ENCODE measurements at regions not wholly inside any gene's neighbourhood (a gene's known extent, or its start where the extent isn't known, plus 50 kb on each side); places are given as distances from the start of the nearest gene placed in this dataset.

- Histone ChIP-seq H2BK5ac (ENCODE audit: low read depth, low read length) (no peak overlapping the region), H2BK12ac (ENCODE audit: low read depth, low read length) (no peak overlapping the region), H2BK120ac (replicated peaks; ENCODE audit: low read depth, low read length) (no peak overlapping the region), H4K91ac (replicated peaks; ENCODE audit: insufficient read length, low read length) (no peak overlapping the region), H4K8ac (ENCODE audit: extremely low read depth, insufficient read depth, low read length) (no peak overlapping the region), H3K23me2 (ENCODE audit: low read depth, low read length) (no peaks in the 10 kb centered on the region), H2AK5ac (ENCODE audit: low read depth, low read length) (no peak overlapping the region), H3K4me3 (ENCODE audit: extremely low read depth in 1 of 4, insufficient read depth in 2 of 4, low read depth in 3 of 4, low read length in 4 of 4) (no peak overlapping the region), H3K36me3 (ENCODE audit: control insufficient read depth in 2 of 4, insufficient read depth in 4 of 4, low read length in 3 of 4) (no peaks in the 10 kb centered on the region), H3K4me2 (ENCODE audit: insufficient read depth in 1 of 2, low read depth in 2 of 2, low read length in 2 of 2) (no peak overlapping the region), H3K79me2 (ENCODE audit: control insufficient read depth in 1 of 2, insufficient read depth in 2 of 2, low read length in 2 of 2) (no peaks in the 10 kb centered on the region), H4K5ac (ENCODE audit: insufficient read length, low read depth, low read length) (no peak overlapping the region), H3K9ac (replicated peaks in 1 of 4; ENCODE audit: extremely low read depth in 1 of 4, low read depth in 3 of 4, low read length in 3 of 4) (no peak overlapping the region), H3K9me3 (ENCODE audit: insufficient read depth in 2 of 2, low read depth in 1 of 2, low read length in 1 of 2) (no peaks in the 10 kb centered on the region), H2BK15ac (ENCODE audit: low read length) (no peak overlapping the region), H3K56ac (replicated peaks; ENCODE audit: insufficient read length, low read depth, low read length) (no peak overlapping the region), H3K4ac (replicated peaks; ENCODE audit: insufficient read length, low read depth, low read length) (no peak overlapping the region), H3K18ac (ENCODE audit: extremely low read depth, low read length) (no peak overlapping the region), H3K27me3 (replicated peaks in 1 of 4; ENCODE audit: control insufficient read depth in 3 of 4, extremely low read depth in 1 of 4, insufficient read depth in 3 of 4, low read length in 3 of 4) (no peaks in the 10 kb centered on the region), H4K20me1 (replicated peaks in 1 of 2; ENCODE audit: control insufficient read depth in 1 of 2, insufficient read depth in 2 of 2, low read length in 2 of 2) (no peaks in the 10 kb centered on the region), H2AFZ (ENCODE audit: low read length) (no peak overlapping the region), H3K79me1 (ENCODE audit: low read depth, low read length) (no peaks in the 10 kb centered on the region), H3K4me1 (replicated peaks in 1 of 4; ENCODE audit: control insufficient read depth in 3 of 4, insufficient read depth in 4 of 4, low read length in 3 of 4) (no peaks in the 10 kb centered on the region), H3K23ac (ENCODE audit: insufficient read length) (no peak overlapping the region), H2BK20ac (ENCODE audit: low read length) (no peak overlapping the region), H3K14ac (ENCODE audit: insufficient read length) (no peak overlapping the region), H3K27ac (ENCODE audit: low read depth, low read length) (no peak overlapping the region)
- TF ChIP-seq HDAC6 (IDR thresholded peaks at IDR 0.05; ENCODE audit: low read depth, low read length) (no peak), TCF12 (IDR thresholded peaks at IDR 0.05; ENCODE audit: low read depth, low read length) (no peak), CEBPB (IDR thresholded peaks at IDR 0.05; ENCODE audit: low read depth, low read length) (peak; percentile 88; the same call in 1 of the 2 replicates), CBX5 (IDR thresholded peaks at IDR 0.05; ENCODE audit: low read depth, low read length) (no peak)
- 84% methylated on average over 3 of the region's 3 CpGs; no CpG with 5 or more reads in 1 of the 2 experiments for WGBS, 2 experiments (ENCODE audit: extremely low coverage in 1 of 2, insufficient coverage in 1 of 2, insufficient read length in 1 of 2, insufficient replicate concordance in 2 of 2, low coverage in 1 of 2, low lambda C conversion rate in 2 of 2, missing lambda C conversion rate in 1 of 2)
- DNase-seq (ENCODE audit: low read depth in 1 of 2, low spot score in 2 of 2), result no peak
- no peak for FAIRE-seq
- POLR2A ChIA-PET (ENCODE audit: partially characterized antibody), result no interaction called here
- CTCF ChIA-PET (ENCODE audit: partially characterized antibody), result no interaction called here
Measured at GRCh38 chrX:96424007-96424406, 260.6 kb upstream of the DIAPH2 start.
